HepG2 (cell line): ENCODE measurements at regions not wholly inside any gene's neighbourhood (a gene's known extent, or its start where the extent isn't known, plus 50 kb on each side); places are given as distances from the start of the nearest gene placed in this dataset.

ENCODE experiments used
- CBX1 ChIP-seq: IDR thresholded peaks from one replicate; pipeline ENCODE4 v1.6.1; 2016; ENCODE audit warnings: antibody characterized with exemption, low read depth
- MYC ChIP-seq: sonication (generic); formaldehyde crosslinking; IDR thresholded peaks from 2 replicates; pipeline ENCODE4 v1.9.0; 2021; ENCODE audit warnings: missing genetic modification reagents, borderline replicate concordance
- ZNF24 ChIP-seq: fragments of 450-650 bp; IDR thresholded peaks from 2 replicates; pipeline ENCODE4 v1.6.1; 2017; ENCODE audit warnings: antibody characterized with exemption, mild to moderate bottlenecking
- TF ChIP-seq, protein P1 (sequence below): IDR thresholded peaks from 2 replicates; pipeline ENCODE4 v1.6.1; 2012; ENCODE audit warnings: inconsistent platforms

DNA sequence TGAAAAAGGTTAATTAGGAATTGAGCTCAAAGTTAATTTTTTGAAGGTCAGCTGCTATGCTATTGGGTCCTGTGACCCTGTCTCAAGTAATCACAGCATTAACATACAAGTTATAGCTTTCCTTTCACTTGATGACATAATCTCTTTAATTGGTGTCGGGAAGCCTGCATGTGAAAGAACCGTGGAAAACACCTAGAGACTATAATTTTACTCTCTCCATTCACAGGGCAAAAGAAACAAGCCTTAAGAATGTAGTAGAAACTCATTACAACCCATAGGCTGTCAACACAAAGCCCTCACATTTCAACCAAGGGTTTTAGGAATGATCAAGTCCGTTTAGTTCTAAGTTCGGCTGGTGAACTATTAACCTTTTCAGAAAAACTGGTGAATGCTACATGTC lies 104.4 kb downstream of the PPM1A start:
- TF ChIP-seq ZNF24 (no peak), MYC (CRISPR knock-in tag) (no peak), CBX1 (no peak)
- TF ChIP-seq, protein P1, sequence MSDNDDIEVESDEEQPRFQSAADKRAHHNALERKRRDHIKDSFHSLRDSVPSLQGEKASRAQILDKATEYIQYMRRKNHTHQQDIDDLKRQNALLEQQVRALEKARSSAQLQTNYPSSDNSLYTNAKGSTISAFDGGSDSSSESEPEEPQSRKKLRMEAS: no peak
